ENCODE measurements at regions not wholly inside any gene's neighbourhood (a gene's known extent, or its start where the extent isn't known, plus 50 kb on each side); places are given as distances from the start of the nearest gene placed in this dataset.
A peak's percentile ranks its signal among the peaks of the same experiment; 100 is the strongest.

- H3K27me3 Mint-ChIP-seq (ENCODE audit: low read depth) = no peaks in the 10 kb centered on the region
These were observed 448.4 kb downstream of the COG6 start for GRCh38 chr13:40103864-40104263.

GRCh38 chr13:40105231-40105630 lies 449.8 kb downstream of the COG6 start:
- no peak overlapping the region for H3K27ac Mint-ChIP-seq
- peaks cover 7% of the 10 kb centered on the region for H3K36me3 Mint-ChIP-seq (ENCODE audit: low read depth)
- H3K9me3 Mint-ChIP-seq = peaks cover 8% of the 10 kb centered on the region
- H3K4me3 Mint-ChIP-seq = no peak overlapping the region
- H3K4me1 Mint-ChIP-seq (ENCODE audit: low read depth) = peaks cover 57% of the 10 kb centered on the region
- no peaks in the 10 kb centered on the region for H3K27me3 Mint-ChIP-seq (ENCODE audit: low read depth)

More at GRCh38 chr13:40103864-40104263, 448.4 kb downstream of the COG6 start:
- H3K4me1 Mint-ChIP-seq (ENCODE audit: low read depth) = peaks cover 48% of the 10 kb centered on the region
- H3K4me3 Mint-ChIP-seq = no peak overlapping the region
- peaks cover 7% of the 10 kb centered on the region for H3K9me3 Mint-ChIP-seq
- H3K36me3 Mint-ChIP-seq (ENCODE audit: low read depth) = peaks cover 8% of the 10 kb centered on the region
- peak overlapping the region; percentile 55 for H3K27ac Mint-ChIP-seq

DNA sequence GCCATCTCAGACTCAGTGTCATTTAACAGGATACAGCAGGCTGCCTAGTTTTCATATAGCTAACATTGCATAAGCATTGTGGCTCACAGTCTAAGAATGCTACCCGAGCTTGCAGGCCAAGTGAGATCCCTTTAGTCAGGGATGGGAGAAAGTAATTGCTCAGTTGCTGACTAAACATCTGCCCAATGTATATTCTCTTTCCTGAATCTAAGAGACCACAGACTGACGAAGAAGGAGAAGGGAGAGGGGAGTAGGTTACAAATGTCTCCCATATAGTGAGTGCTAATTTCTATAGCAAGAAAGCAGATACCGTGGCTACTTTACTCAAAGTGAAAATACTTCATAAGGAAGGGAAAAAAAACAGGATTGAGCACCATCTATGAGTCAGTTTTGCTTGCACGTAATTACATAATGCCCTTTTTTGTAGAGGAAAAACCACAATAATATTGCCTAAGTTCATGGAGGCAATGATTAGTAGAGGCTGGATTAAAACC lies 453.9 kb downstream of the COG6 start:
- Mint-ChIP-seq H3K27me3 (ENCODE audit: low read depth) (no peaks in the 10 kb centered on the region), H3K4me3 (no peak overlapping the region), H3K36me3 (ENCODE audit: low read depth) (peaks cover 17% of the 10 kb centered on the region), H3K4me1 (ENCODE audit: low read depth) (peaks cover 24% of the 10 kb centered on the region), H3K27ac (peak overlapping the region; percentile 33), H3K9me3 (peaks cover 13% of the 10 kb centered on the region)

DNA sequence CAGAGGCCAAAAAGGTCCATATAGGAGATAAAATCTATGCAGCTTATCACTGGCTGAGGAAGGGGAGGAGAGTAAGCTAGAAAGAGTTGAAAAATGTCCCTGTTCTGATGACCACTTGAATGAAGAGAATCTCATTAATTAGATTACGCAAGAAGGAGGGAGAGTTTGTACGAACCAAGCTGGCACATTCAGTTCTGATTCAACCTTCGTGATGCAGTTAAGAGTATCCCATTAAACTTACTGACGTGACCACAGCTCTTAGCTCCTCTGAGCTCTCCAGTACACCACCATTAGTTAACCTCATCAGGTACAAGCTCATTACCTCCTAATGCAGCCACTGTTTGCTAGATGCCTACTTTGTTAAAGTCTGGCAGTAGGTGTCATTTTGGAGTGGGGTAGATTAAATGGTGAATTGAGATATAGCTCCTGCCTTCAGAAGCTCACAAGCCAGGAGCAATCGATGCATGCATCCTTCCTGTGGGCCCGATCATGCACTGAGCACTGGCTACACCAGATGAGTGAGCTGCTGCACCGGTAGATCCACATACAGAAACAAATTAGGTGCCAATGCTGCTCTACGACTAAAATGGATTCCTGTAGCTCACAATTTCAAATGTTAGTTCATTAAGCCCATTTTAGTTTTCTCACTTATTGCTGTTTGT lies 458.3 kb downstream of the COG6 start:
- Mint-ChIP-seq H3K27me3 (ENCODE audit: low read depth) (no peaks in the 10 kb centered on the region), H3K9me3 (peaks cover 13% of the 10 kb centered on the region), H3K4me3 (no peak overlapping the region), H3K36me3 (ENCODE audit: low read depth) (peaks cover 20% of the 10 kb centered on the region), H3K27ac (no peak overlapping the region), H3K4me1 (ENCODE audit: low read depth) (peaks cover 36% of the 10 kb centered on the region)

GRCh38 chr13:40114305-40114896 lies 458.9 kb downstream of the COG6 start:
- Mint-ChIP-seq H3K4me3 (no peak overlapping the region), H3K27me3 (ENCODE audit: low read depth) (no peaks in the 10 kb centered on the region), H3K4me1 (ENCODE audit: low read depth) (peaks cover 30% of the 10 kb centered on the region), H3K27ac (no peak overlapping the region), H3K36me3 (ENCODE audit: low read depth) (peaks cover 21% of the 10 kb centered on the region), H3K9me3 (peaks cover 16% of the 10 kb centered on the region)

- Mint-ChIP-seq H3K27ac (peak overlapping the region; percentile 90), H3K27me3 (ENCODE audit: low read depth) (no peaks in the 10 kb centered on the region), H3K4me1 (ENCODE audit: low read depth) (peaks cover 25% of the 10 kb centered on the region), H3K4me3 (no peak overlapping the region), H3K9me3 (peaks cover 17% of the 10 kb centered on the region), H3K36me3 (ENCODE audit: low read depth) (peaks cover 24% of the 10 kb centered on the region)
These were observed 460.0 kb downstream of the COG6 start for GRCh38 chr13:40115426-40115825.

DNA sequence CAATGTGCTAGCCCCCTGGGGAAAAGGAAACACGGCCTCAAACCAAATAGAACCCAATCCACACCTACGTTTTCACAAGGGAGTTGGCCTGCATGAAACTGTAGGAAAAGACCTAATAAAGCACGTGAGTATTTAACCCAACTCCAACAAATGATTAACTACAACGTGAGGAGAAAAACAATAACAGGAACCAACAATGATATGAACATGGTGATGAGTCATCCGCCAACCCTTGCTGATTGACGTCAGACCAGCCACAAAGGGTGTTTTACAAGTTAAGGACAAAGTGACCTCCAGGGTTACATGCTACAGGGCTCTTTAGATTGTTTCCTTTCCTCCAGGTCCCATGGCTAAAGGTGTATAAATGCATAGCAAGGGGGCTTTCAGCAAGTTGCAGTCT lies 460.5 kb downstream of the COG6 start:
- peaks cover 22% of the 10 kb centered on the region for H3K36me3 Mint-ChIP-seq (ENCODE audit: low read depth)
- H3K4me3 Mint-ChIP-seq = peak overlapping the region; percentile 16
- H3K27me3 Mint-ChIP-seq (ENCODE audit: low read depth) = no peaks in the 10 kb centered on the region
- H3K27ac Mint-ChIP-seq = peak overlapping the region; percentile 90
- peaks cover 25% of the 10 kb centered on the region for H3K4me1 Mint-ChIP-seq (ENCODE audit: low read depth)
- peaks cover 12% of the 10 kb centered on the region for H3K9me3 Mint-ChIP-seq

DNA sequence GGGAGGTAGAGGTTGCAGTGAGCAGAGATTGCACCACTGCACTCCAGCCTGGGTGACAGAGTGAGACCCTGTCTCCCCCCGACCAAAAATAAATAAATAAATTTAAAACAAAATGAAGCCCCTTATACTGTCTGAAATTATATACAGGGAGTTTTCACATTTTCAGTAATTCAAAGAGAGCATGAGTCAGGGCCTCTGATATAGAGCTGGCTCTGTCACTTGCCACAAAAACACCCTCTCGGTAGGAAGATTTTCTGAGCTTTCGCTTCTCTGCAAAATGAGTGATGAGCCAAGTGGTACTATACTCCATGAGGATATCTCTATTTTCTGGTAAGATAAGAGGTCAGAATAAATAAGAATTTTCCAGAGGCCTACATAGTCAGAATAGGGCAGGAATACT lies 462.9 kb downstream of the COG6 start:
- H3K36me3 Mint-ChIP-seq (ENCODE audit: low read depth) = peaks cover 17% of the 10 kb centered on the region
- H3K9me3 Mint-ChIP-seq = peaks cover 12% of the 10 kb centered on the region
- peaks cover 29% of the 10 kb centered on the region for H3K4me1 Mint-ChIP-seq (ENCODE audit: low read depth)
- no peak overlapping the region for H3K27ac Mint-ChIP-seq
- no peaks in the 10 kb centered on the region for H3K27me3 Mint-ChIP-seq (ENCODE audit: low read depth)
- H3K4me3 Mint-ChIP-seq = no peak overlapping the region

- Mint-ChIP-seq H3K4me3 (no peak overlapping the region), H3K9me3 (peaks cover 12% of the 10 kb centered on the region), H3K27me3 (ENCODE audit: low read depth) (no peaks in the 10 kb centered on the region), H3K27ac (no peak overlapping the region), H3K4me1 (ENCODE audit: low read depth) (peaks cover 27% of the 10 kb centered on the region), H3K36me3 (ENCODE audit: low read depth) (peaks cover 14% of the 10 kb centered on the region)
These were observed 464.4 kb downstream of the COG6 start for GRCh38 chr13:40119852-40120251.

DNA sequence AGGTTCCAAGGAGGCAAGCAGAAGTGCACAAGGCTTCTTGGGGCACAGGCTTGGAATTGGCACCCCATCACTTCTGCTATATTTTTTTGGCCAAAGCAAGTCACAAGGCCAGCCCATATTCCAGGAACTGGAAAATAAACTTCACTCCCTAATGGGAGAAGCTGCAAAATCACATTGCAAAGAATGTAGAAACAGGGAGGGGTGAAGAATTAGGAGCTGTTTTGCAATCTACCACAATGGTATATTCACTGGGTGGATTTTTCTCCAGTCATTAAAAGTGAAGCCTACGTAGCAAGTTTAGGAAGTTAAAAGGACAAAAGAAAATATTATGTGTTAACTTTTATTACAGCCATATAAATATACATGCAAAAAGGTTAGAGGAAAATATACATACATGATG lies 464.8 kb downstream of the COG6 start:
- Mint-ChIP-seq H3K27ac (no peak overlapping the region), H3K27me3 (ENCODE audit: low read depth) (no peaks in the 10 kb centered on the region), H3K9me3 (peaks cover 12% of the 10 kb centered on the region), H3K36me3 (ENCODE audit: low read depth) (peaks cover 14% of the 10 kb centered on the region), H3K4me1 (ENCODE audit: low read depth) (peaks cover 26% of the 10 kb centered on the region), H3K4me3 (no peak overlapping the region)

DNA sequence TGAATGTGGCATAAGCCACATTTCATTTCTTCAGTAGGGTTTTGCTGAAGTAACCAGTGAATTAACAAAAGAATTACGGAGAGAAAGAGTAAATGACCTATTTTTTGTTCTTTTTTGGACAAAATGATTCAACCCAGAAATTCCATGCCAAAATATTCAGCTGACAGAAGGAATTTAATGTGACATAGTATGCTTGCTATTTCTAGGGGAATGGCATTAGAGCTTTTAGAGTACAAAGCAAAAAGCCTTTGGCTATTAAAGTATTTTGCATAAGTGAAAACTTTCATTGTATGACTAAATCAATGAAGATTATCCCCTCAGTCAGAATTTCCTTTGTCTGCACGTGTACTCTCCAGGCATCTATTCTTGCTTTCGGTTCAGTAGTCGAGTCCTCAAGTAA lies 465.3 kb downstream of the COG6 start:
- peaks cover 14% of the 10 kb centered on the region for H3K36me3 Mint-ChIP-seq (ENCODE audit: low read depth)
- peaks cover 26% of the 10 kb centered on the region for H3K4me1 Mint-ChIP-seq (ENCODE audit: low read depth)
- H3K9me3 Mint-ChIP-seq = peaks cover 12% of the 10 kb centered on the region
- no peaks in the 10 kb centered on the region for H3K27me3 Mint-ChIP-seq (ENCODE audit: low read depth)
- H3K27ac Mint-ChIP-seq = no peak overlapping the region
- no peak overlapping the region for H3K4me3 Mint-ChIP-seq

- Mint-ChIP-seq H3K27me3 (ENCODE audit: low read depth) (no peaks in the 10 kb centered on the region), H3K4me3 (no peak overlapping the region), H3K36me3 (ENCODE audit: low read depth) (peaks cover 12% of the 10 kb centered on the region), H3K9me3 (peaks cover 12% of the 10 kb centered on the region), H3K27ac (no peak overlapping the region), H3K4me1 (ENCODE audit: low read depth) (peaks cover 25% of the 10 kb centered on the region)
These were observed 466.3 kb downstream of the COG6 start for GRCh38 chr13:40121722-40122121.

DNA sequence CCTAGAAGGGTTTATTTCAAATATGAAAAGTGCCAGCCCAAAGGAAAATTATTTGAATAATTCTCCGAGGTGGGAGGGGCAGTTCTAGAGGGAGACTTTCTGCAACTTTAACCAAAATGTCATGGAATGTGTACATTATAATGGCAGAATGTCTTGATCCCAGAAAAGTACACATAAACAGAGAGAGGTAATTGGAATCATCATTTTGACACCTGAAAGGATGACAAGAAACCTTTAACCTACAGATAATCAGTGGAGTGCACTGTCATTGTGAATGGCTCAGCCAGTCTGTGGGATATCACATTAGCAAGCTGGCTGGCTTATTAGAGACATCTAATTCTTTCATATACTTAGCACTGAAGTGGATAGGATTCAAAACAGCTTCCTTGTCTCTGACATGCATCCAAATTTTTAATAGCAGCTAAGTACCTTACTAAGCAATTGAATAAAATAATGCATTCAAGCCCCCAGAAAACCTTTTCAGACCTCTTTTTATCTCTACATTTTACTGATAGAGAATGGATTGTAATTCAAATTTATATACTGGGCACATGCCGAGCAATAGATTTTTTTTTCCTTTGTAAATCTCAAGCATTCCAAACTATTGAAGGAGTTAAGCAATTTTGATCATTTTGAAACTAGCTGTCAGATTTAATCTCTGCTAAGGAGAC lies 468.6 kb downstream of the COG6 start:
- no peak overlapping the region for H3K4me3 Mint-ChIP-seq
- peaks cover 38% of the 10 kb centered on the region for H3K4me1 Mint-ChIP-seq (ENCODE audit: low read depth)
- H3K27me3 Mint-ChIP-seq (ENCODE audit: low read depth) = no peaks in the 10 kb centered on the region
- H3K9me3 Mint-ChIP-seq = peaks cover 17% of the 10 kb centered on the region
- no peak overlapping the region for H3K27ac Mint-ChIP-seq
- H3K36me3 Mint-ChIP-seq (ENCODE audit: low read depth) = peaks cover 21% of the 10 kb centered on the region

DNA sequence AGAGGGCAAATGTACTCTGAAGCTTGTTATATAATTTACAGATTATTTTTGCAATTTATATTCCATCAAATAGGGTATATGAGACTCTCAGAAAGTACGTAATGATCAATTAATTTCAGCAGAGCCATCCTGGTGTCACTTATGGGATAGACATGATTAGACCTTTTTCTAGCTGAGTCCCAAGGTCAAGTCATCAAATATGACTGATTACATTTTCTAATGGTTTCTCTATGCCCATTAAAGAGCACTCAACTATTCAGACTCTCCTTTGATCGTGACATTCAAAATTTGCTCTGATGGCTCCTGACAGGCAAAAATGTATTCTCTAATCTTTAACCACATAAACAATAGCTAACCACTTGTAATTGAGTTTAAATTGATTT lies 469.2 kb downstream of the COG6 start:
- Mint-ChIP-seq H3K9me3 (peaks cover 17% of the 10 kb centered on the region), H3K4me3 (no peak overlapping the region), H3K27ac (no peak overlapping the region), H3K36me3 (ENCODE audit: low read depth) (peaks cover 22% of the 10 kb centered on the region), H3K27me3 (ENCODE audit: low read depth) (no peaks in the 10 kb centered on the region), H3K4me1 (ENCODE audit: low read depth) (peaks cover 43% of the 10 kb centered on the region)

- peaks cover 18% of the 10 kb centered on the region for H3K9me3 Mint-ChIP-seq
- H3K36me3 Mint-ChIP-seq (ENCODE audit: low read depth) = peaks cover 20% of the 10 kb centered on the region
- no peaks in the 10 kb centered on the region for H3K27me3 Mint-ChIP-seq (ENCODE audit: low read depth)
- H3K27ac Mint-ChIP-seq = no peak overlapping the region
- peaks cover 49% of the 10 kb centered on the region for H3K4me1 Mint-ChIP-seq (ENCODE audit: low read depth)
- no peak overlapping the region for H3K4me3 Mint-ChIP-seq
These were observed 469.9 kb downstream of the COG6 start for GRCh38 chr13:40125336-40125735.

Measured in T-helper 1 cell treated with Interleukin-12 subunit alpha and Interleukin-12 subunit beta and Interleukin-4 antibody, amounts not matched to agents 30 μg/mL and 1 μg/mL, for 36 hours (primary cell).